HG02870 (cell line): ENCODE measurements at regions not wholly inside any gene's neighbourhood (a gene's known extent, or its start where the extent isn't known, plus 50 kb on each side); places are given as distances from the start of the nearest gene placed in this dataset.
"Not testable (repeated sequence)": the region's sequence is repeated elsewhere in the genome, so short reads cannot be mapped to it uniquely, and the experiment has no call there.

Experiments
- ATAC-seq: cut with Tn5 transposase; IDR thresholded peaks from one replicate; pipeline ENCODE4 v1.9.1; 2021; ENCODE audit warnings: mild to moderate bottlenecking, moderate library complexity; ENCODE audit not compliant: unreplicated experiment

DNA sequence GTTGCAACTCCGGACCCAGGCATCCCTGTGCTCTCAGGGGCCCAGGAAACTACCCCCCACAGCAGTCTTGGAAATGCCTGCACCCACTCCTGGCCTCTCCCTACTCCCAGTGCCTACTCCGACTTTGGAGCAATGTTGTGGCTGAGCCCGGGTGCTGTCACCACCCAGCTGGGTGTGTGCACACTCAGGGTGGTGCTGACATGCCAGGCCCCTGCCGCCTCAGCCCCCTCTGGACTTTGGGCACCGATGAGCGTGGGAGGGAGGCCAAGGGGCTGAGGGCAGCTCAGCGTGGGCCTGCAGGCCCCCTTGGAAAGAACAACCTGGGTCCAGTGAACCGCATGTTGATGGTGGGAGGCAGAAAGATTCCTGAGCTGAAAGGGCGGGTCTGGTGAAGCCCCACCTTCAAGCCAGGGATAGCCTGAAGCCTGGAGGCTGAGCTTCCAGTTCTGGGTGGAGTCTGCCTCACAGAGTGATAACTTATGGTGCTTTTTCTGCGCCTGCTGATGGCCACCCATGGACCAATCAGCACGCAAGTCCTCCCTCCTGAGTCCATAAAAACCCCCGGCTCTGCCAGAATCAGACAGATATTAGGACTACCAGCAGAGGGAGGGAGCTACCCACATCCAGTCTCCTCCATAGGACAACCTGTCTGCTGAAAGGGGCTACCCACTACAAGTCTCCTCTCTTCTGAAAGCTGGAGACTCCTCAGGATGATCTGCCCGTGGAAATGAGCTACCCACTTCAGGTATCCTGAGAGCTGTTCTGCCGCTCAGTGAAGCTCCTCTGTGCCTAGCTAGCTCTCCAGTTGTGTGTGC lies 380.4 kb upstream of the SORCS1 start:
- no peak for ATAC-seq

GRCh38 chr10:107542607-107543006 lies 378.1 kb upstream of the SORCS1 start:
- ATAC-seq = no peak

- no peak for ATAC-seq
Observed at GRCh38 chr10:107542016-107542415, 377.5 kb upstream of the SORCS1 start.

- ATAC-seq = no peak
Observed at GRCh38 chr10:107540981-107541380, 376.5 kb upstream of the SORCS1 start.

- no peak for ATAC-seq
Observed at GRCh38 chr10:107529350-107529749, 364.8 kb upstream of the SORCS1 start.

GRCh38 chr10:107520348-107520747 lies 355.8 kb upstream of the SORCS1 start:
- ATAC-seq = no peak

- ATAC-seq = no peak
Observed at GRCh38 chr10:107517811-107518210, 353.3 kb upstream of the SORCS1 start.

- no peak for ATAC-seq
Observed at GRCh38 chr10:107516349-107516748, 351.8 kb upstream of the SORCS1 start.

DNA sequence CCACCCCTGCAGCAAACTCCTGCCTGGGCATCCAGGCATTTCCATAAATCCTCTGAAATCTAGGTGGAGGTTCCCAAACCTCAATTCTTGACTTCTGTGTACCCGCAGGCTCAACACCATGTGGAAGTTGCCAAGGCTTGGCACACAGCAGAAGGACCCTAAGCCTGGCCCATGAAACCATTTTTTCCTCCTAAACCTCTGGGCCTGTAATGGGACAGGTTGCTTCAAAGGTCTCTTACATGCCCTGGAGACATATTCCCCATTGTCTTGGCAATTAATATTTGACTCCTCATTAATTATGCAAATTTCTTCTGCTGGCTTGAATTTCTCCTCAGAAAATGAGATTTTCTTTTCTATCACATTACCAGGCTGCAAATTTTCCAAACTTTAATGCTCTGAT lies 339.5 kb upstream of the SORCS1 start:
- ATAC-seq = not testable (repeated sequence)

- ATAC-seq = no peak
Observed at GRCh38 chr10:107502229-107502985, 337.9 kb upstream of the SORCS1 start.

DNA sequence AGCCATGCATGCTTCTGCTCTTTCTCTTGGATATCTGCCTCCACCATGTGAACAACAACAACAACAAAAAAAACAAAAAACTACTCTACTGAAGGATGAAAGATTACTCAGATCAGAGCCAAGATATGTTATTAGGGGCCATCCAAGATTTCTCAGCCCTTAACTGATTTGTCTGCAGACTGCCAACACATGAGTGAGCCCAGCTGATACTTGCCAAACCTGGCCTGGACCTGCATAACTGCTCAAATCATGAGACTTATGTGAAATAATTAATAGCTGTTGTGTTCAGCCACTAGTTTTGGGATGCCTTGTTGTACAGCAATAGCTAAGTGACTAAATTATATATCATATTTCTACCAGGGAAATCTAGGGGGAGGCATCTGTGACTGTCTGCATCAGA lies 334.5 kb upstream of the SORCS1 start:
- no peak for ATAC-seq

GRCh38 chr10:107497024-107497423 lies 332.5 kb upstream of the SORCS1 start:
- no peak for ATAC-seq

- ATAC-seq = no peak
Observed at GRCh38 chr10:107496594-107496993, 332.1 kb upstream of the SORCS1 start.

GRCh38 chr10:107492389-107492788 lies 327.9 kb upstream of the SORCS1 start:
- no peak for ATAC-seq

GRCh38 chr10:107490389-107490788 lies 325.9 kb upstream of the SORCS1 start:
- no peak for ATAC-seq

DNA sequence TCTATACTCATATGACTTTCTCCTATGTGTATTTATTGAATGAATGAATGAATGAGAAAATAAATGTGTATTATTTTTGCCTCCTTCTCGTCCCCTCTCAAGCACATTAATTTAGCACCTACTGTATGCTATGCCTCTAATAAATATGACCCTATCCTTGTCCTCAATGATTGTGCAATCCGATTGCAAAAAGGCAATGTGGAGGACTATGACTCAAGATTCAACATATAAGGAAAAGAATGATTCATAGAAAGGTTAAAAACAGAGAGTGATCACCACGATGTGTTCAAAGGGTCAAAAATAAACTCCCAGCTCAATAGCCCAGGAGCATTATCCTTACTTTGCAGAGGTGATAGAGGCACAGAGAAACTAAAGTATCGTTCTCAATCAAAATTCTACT lies 322.8 kb upstream of the SORCS1 start:
- no peak for ATAC-seq

GRCh38 chr10:107485019-107485418 lies 320.5 kb upstream of the SORCS1 start:
- no peak for ATAC-seq

GRCh38 chr10:107481881-107482280 lies 317.4 kb upstream of the SORCS1 start:
- ATAC-seq = no peak

- no peak for ATAC-seq
Observed at GRCh38 chr10:107481224-107481623, 316.7 kb upstream of the SORCS1 start.

DNA sequence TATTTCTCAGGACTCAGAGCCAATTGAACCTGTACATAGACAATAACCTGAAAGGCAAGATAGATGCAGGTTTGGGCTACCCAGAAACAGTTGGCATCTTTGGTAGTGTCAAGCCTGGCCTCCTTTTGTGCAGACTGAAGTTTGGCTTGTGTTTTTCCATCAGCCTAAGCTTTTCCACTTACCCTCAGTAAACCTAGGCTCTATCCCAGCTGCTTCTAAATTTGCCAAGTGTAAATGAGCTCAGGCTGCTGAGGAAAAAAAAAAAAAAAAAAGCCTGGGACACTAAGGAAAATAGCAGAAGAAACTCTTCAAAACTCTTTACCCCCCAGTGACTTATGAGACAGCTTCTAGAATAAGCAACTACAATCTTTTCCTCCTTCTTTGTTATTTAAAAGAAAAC lies 316.3 kb upstream of the SORCS1 start:
- no peak for ATAC-seq

GRCh38 chr10:107477266-107477665 lies 312.8 kb upstream of the SORCS1 start:
- ATAC-seq = no peak

GRCh38 chr10:107476408-107476807 lies 311.9 kb upstream of the SORCS1 start:
- no peak for ATAC-seq
